Activated T-cell treated with anti-CD3 and anti-CD28 coated beads, Interleukin-2, amount 50 U/mL, for 72 hours (primary cell): ENCODE measurements at regions not wholly inside any gene's neighbourhood (a gene's known extent, or its start where the extent isn't known, plus 50 kb on each side); places are given as distances from the start of the nearest gene placed in this dataset.
A peak's percentile ranks its signal among the peaks of the same experiment; 100 is the strongest.
"Not testable (repeated sequence)": the region's sequence is repeated elsewhere in the genome, so short reads cannot be mapped to it uniquely, and the experiment has no call there.

Experiments
- ATAC-seq, 2 donors: fragments of 150-1000 bp; cut with Tn5 transposase; replicated peaks in 1 of 2; 2 replicates each; pipeline ENCODE4 v1.10.0; 2021; ENCODE audit warnings: moderate library complexity in 2 of 2, mild to moderate bottlenecking in 1 of 2
- DNase-seq, 2 donors: peaks; one replicate each; pipeline ENCODE4 v3.0.0; 2021 to 2022; ENCODE audit warnings: mixed read lengths in 1 of 2
- H3K27ac Mint-ChIP-seq: one replicate; pipeline ENCODE4 v1.8.0; 2022; ENCODE audit warnings: mild to moderate bottlenecking, moderate library complexity, mixed read lengths
- H3K27me3 Mint-ChIP-seq: one replicate; pipeline ENCODE4 v1.8.0; 2022; ENCODE audit warnings: low read depth, mixed read lengths
- H3K36me3 Mint-ChIP-seq, 2 donors: one replicate each; pipeline ENCODE4 v1.8.0; 2022; ENCODE audit warnings: mixed read lengths in 2 of 2, mild to moderate bottlenecking in 1 of 2; ENCODE audit not compliant: insufficient read depth in 2 of 2
- H3K4me1 Mint-ChIP-seq: one replicate; pipeline ENCODE4 v1.8.0; 2022; ENCODE audit warnings: low read depth, mixed read lengths
- H3K4me3 Mint-ChIP-seq, 2 donors: one replicate each; pipeline ENCODE4 v1.8.0; 2022; ENCODE audit warnings: mild to moderate bottlenecking in 2 of 2, mixed read lengths in 2 of 2, moderate library complexity in 2 of 2
- H3K9me3 Mint-ChIP-seq, 2 donors: one replicate each; pipeline ENCODE4 v1.8.0; 2022; ENCODE audit warnings: mixed read lengths in 2 of 2

- no peak overlapping the region for H3K27ac Mint-ChIP-seq
- peaks cover 25% of the 10 kb centered on the region for H3K4me1 Mint-ChIP-seq
- DNase-seq (no peak), ATAC-seq (no peak)
- H3K27me3 Mint-ChIP-seq = no peaks in the 10 kb centered on the region
- H3K9me3 Mint-ChIP-seq = no peaks in the 10 kb centered on the region
- no peak overlapping the region for H3K4me3 Mint-ChIP-seq
- H3K36me3 Mint-ChIP-seq = peaks cover 2 to 3% of the 10 kb centered on the region in 2 donors
These were observed 83.7 kb upstream of the KDM7A start for GRCh38 chr7:140260352-140261104.

- not testable (repeated sequence) for H3K36me3 Mint-ChIP-seq, DNase-seq, ATAC-seq, H3K27ac Mint-ChIP-seq, H3K27me3 Mint-ChIP-seq, H3K9me3 Mint-ChIP-seq, H3K4me3 Mint-ChIP-seq
- H3K4me1 Mint-ChIP-seq = peaks cover 29% of the 10 kb centered on the region
These were observed 80.5 kb upstream of the KDM7A start for GRCh38 chr7:140257278-140257677.

- ATAC-seq, H3K27ac Mint-ChIP-seq, H3K9me3 Mint-ChIP-seq, H3K4me3 Mint-ChIP-seq, DNase-seq, H3K27me3 Mint-ChIP-seq: not testable (repeated sequence)
- Mint-ChIP-seq H3K36me3 (peaks cover 4 to 11% of the 10 kb centered on the region in 2 donors), H3K4me1 (peaks cover 36% of the 10 kb centered on the region)
These were observed 78.2 kb upstream of the KDM7A start for GRCh38 chr7:140254976-140255375.

GRCh38 chr7:140249036-140249806 is 72.4 kb upstream of the KDM7A start:
- Mint-ChIP-seq H3K27ac (no peak overlapping the region), H3K9me3 (peaks cover 2% of the 10 kb centered on the region in 2 donors), H3K4me3 (no peak overlapping the region), H3K36me3 (peaks cover 2 to 7% of the 10 kb centered on the region in 2 donors), H3K27me3 (no peaks in the 10 kb centered on the region), H3K4me1 (peaks cover 35% of the 10 kb centered on the region)
- DNase-seq (no peak), ATAC-seq (no peak)

- Mint-ChIP-seq H3K27me3 (no peaks in the 10 kb centered on the region), H3K9me3 (peaks cover under 1 to 2% of the 10 kb centered on the region in 2 donors), H3K4me3 (no peak overlapping the region), H3K27ac (no peak overlapping the region), H3K4me1 (peaks cover 24% of the 10 kb centered on the region), H3K36me3 (peaks cover 2 to 5% of the 10 kb centered on the region in 2 donors)
- no peak for DNase-seq
- no peak for ATAC-seq
These were observed 70.8 kb upstream of the KDM7A start for GRCh38 chr7:140247559-140247958.

- Mint-ChIP-seq H3K4me1 (peaks cover 15% of the 10 kb centered on the region), H3K4me3 (no peak overlapping the region), H3K27ac (no peak overlapping the region), H3K36me3 (no peaks in the 10 kb centered on the region), H3K9me3 (no peaks in the 10 kb centered on the region), H3K27me3 (no peaks in the 10 kb centered on the region)
- DNase-seq (no peak), ATAC-seq (no peak)
These were observed 68.9 kb upstream of the KDM7A start for GRCh38 chr7:140245611-140246105.

- Mint-ChIP-seq H3K9me3 (no peaks in the 10 kb centered on the region), H3K4me3 (peak overlapping the region in 1 of 2 donors; percentile 55), H3K4me1 (peaks cover 15% of the 10 kb centered on the region), H3K27ac (peak overlapping the region; percentile 2), H3K36me3 (no peaks in the 10 kb centered on the region), H3K27me3 (no peaks in the 10 kb centered on the region)
- no peak for DNase-seq
- peak; percentile 64 to 79 for ATAC-seq
These were observed 65.6 kb upstream of the KDM7A start for GRCh38 chr7:140242057-140243031.

- H3K4me1 Mint-ChIP-seq = peaks cover 15% of the 10 kb centered on the region
- H3K9me3 Mint-ChIP-seq = no peaks in the 10 kb centered on the region
- no peak overlapping the region for H3K27ac Mint-ChIP-seq
- no peaks in the 10 kb centered on the region for H3K36me3 Mint-ChIP-seq
- ATAC-seq = peak; percentile 47 to 48
- H3K27me3 Mint-ChIP-seq = no peaks in the 10 kb centered on the region
- no peak overlapping the region for H3K4me3 Mint-ChIP-seq
- no peak for DNase-seq
These were observed 62.8 kb upstream of the KDM7A start for GRCh38 chr7:140239653-140239935.

- ATAC-seq (peak in 1 of 2 donors; percentile 9), DNase-seq (no peak)
- Mint-ChIP-seq H3K4me1 (peaks cover 15% of the 10 kb centered on the region), H3K27ac (no peak overlapping the region), H3K27me3 (no peaks in the 10 kb centered on the region), H3K9me3 (no peaks in the 10 kb centered on the region), H3K4me3 (no peak overlapping the region), H3K36me3 (no peaks in the 10 kb centered on the region)
These were observed 62.2 kb upstream of the KDM7A start for GRCh38 chr7:140238778-140239652.

- Mint-ChIP-seq H3K27ac (no peak overlapping the region), H3K9me3 (no peaks in the 10 kb centered on the region), H3K36me3 (no peaks in the 10 kb centered on the region), H3K27me3 (no peaks in the 10 kb centered on the region), H3K4me3 (no peak overlapping the region), H3K4me1 (peaks cover 17% of the 10 kb centered on the region)
- ATAC-seq (no peak), DNase-seq (no peak)
These were observed 60.6 kb upstream of the KDM7A start for GRCh38 chr7:140237390-140237789.

- Mint-ChIP-seq H3K36me3 (no peaks in the 10 kb centered on the region), H3K4me1 (peaks cover 17% of the 10 kb centered on the region), H3K27ac (no peak overlapping the region), H3K9me3 (no peaks in the 10 kb centered on the region), H3K27me3 (no peaks in the 10 kb centered on the region), H3K4me3 (no peak overlapping the region)
- DNase-seq = no peak
- no peak for ATAC-seq
These were observed 59.8 kb upstream of the KDM7A start for GRCh38 chr7:140236626-140237025.

GRCh38 chr7:140235114-140235513 is 58.3 kb upstream of the KDM7A start:
- no peak for ATAC-seq
- Mint-ChIP-seq H3K4me3 (no peak overlapping the region), H3K4me1 (peaks cover 27% of the 10 kb centered on the region), H3K36me3 (peaks cover 0 to 3% of the 10 kb centered on the region in 2 donors), H3K27ac (no peak overlapping the region), H3K27me3 (no peaks in the 10 kb centered on the region), H3K9me3 (no peaks in the 10 kb centered on the region)
- no peak for DNase-seq
